ENCODE measurements at regions not wholly inside any gene's neighbourhood (a gene's known extent, or its start where the extent isn't known, plus 50 kb on each side); places are given as distances from the start of the nearest gene placed in this dataset.

- TF ChIP-seq EZH2 (IDR thresholded peaks at IDR 0.05; ENCODE audit: low read depth, unreplicated experiment) (no peak), CTCF (conservative IDR thresholded peaks at IDR 0.05; ENCODE audit: low read depth in 2 of 2) (no peak), REST (IDR thresholded peaks at IDR 0.05; ENCODE audit: unreplicated experiment) (no peak), CREB1 (CRISPR knock-in tag; IDR thresholded peaks at IDR 0.05; ENCODE audit: low read depth) (no peak), EZH2phosphoT487 (IDR thresholded peaks at IDR 0.05; ENCODE audit: unreplicated experiment) (no peak), JUNB (IDR thresholded peaks at IDR 0.05; ENCODE audit: unreplicated experiment) (no peak), ETS1 (IDR thresholded peaks at IDR 0.05) (no peak), ZNF114 (CRISPR knock-in tag; IDR thresholded peaks at IDR 0.05) (no peak), POLR2AphosphoS5 (IDR thresholded peaks at IDR 0.05; ENCODE audit: low read depth) (no peak)
These were observed 116.4 kb upstream of the RBMS1 start for GRCh38 chr2:160610041-160610440.
